ENCODE measurements at regions not wholly inside any gene's neighbourhood (a gene's known extent, or its start where the extent isn't known, plus 50 kb on each side); places are given as distances from the start of the nearest gene placed in this dataset.

- TF ChIP-seq CTCF (IDR thresholded peaks at IDR 0.05; ENCODE audit: low read depth, low read length) (no peak), EZH2phosphoT487 (IDR thresholded peaks at IDR 0.05; ENCODE audit: low read depth) (no peak)
These were observed 306.9 kb upstream of the NT5C1B start for GRCh38 chr2:18896125-18896764.
